ENCODE measurements at regions not wholly inside any gene's neighbourhood (a gene's known extent, or its start where the extent isn't known, plus 50 kb on each side); places are given as distances from the start of the nearest gene placed in this dataset.

- H3K4me3 ChIP-seq (replicated peaks in 1 of 2; ENCODE audit: low read depth in 1 of 2, low read length in 2 of 2) = no peak overlapping the region
- TF ChIP-seq ATF3 (IDR thresholded peaks at IDR 0.05) = no peak
- no peak for TF ChIP-seq EZH2phosphoT487 (IDR thresholded peaks at IDR 0.05; ENCODE audit: borderline replicate concordance)
- TF ChIP-seq JUND (IDR thresholded peaks at IDR 0.05) = no peak
- TF ChIP-seq CEBPB (IDR thresholded peaks at IDR 0.05; ENCODE audit: low read depth) = no peak
- TF ChIP-seq ZNF274 (IDR thresholded peaks at IDR 0.05; ENCODE audit: low read depth, low read length) = no peak
- no peak for TF ChIP-seq REST (IDR thresholded peaks at IDR 0.05; ENCODE audit: low read depth)
- TF ChIP-seq RAD21 (IDR thresholded peaks at IDR 0.05; ENCODE audit: low read depth) = no peak
- no peak for TF ChIP-seq ZFX (IDR thresholded peaks at IDR 0.05)
- TF ChIP-seq CBX3 (IDR thresholded peaks at IDR 0.05; ENCODE audit: low read depth) = no peak
- TF ChIP-seq ELF1 (IDR thresholded peaks at IDR 0.05; ENCODE audit: borderline replicate concordance, low read depth) = no peak
- TF ChIP-seq YY1 (IDR thresholded peaks at IDR 0.05; ENCODE audit: extremely low read depth, insufficient replicate concordance, low read depth, low read length) = no peak
- no peak for TF ChIP-seq MAX (IDR thresholded peaks at IDR 0.05)
- TF ChIP-seq EGR1 (IDR thresholded peaks at IDR 0.05; ENCODE audit: low read depth) = no peak
- TF ChIP-seq TCF7L2 (IDR thresholded peaks at IDR 0.05; ENCODE audit: borderline replicate concordance, extremely low read depth, insufficient read depth, insufficient read length) = no peak
- no peak for TF ChIP-seq ZBTB33 (IDR thresholded peaks at IDR 0.05; ENCODE audit: extremely low read depth, insufficient replicate concordance, low read length)
- no peaks in the 10 kb centered on the region for H3K4me1 ChIP-seq (ENCODE audit: control insufficient read depth in 1 of 2, insufficient read depth in 2 of 2, low read length in 2 of 2)
- H3K9me3 ChIP-seq (ENCODE audit: control insufficient read depth in 1 of 2, insufficient read depth in 1 of 2, low read depth in 1 of 2, low read length in 2 of 2) = no peaks in the 10 kb centered on the region
- no peaks in the 10 kb centered on the region for H3K27me3 ChIP-seq (ENCODE audit: insufficient read depth, low read length)
- intact Hi-C loops (cut with micrococcal nuclease) = no loop called here
- ChIA-PET CTCF (no interaction called here), POLR2A (no interaction called here), RAD21 (ENCODE audit: low non-redundant PET in 1 of 2, low total read pairs in 2 of 2, uncharacterized antibody in 2 of 2, unreplicated experiment in 2 of 2) (no interaction called here)
- H3K79me2 ChIP-seq (ENCODE audit: insufficient read depth, low read length) = no peaks in the 10 kb centered on the region
- DNase-seq (ENCODE audit: low read depth, low spot score) = no peak
- H3K27ac ChIP-seq (ENCODE audit: low read depth, low read length) = no peak overlapping the region
- no peaks in the 10 kb centered on the region for H3K36me3 ChIP-seq (ENCODE audit: control insufficient read depth in 1 of 2, insufficient read depth in 2 of 2, low read length in 2 of 2)
- H3K4me2 ChIP-seq (ENCODE audit: low read length) = no peak overlapping the region
- no peak overlapping the region for H2AFZ ChIP-seq (ENCODE audit: low read depth, low read length, poor library complexity, severe bottlenecking)
- no peak for ATAC-seq
- BruUV-seq (replicated peaks) = no TSS peak
- H3K9ac ChIP-seq (ENCODE audit: low read length) = no peak overlapping the region
- no peaks in the 10 kb centered on the region; the same call in 1 of the 2 replicates for H4K20me1 ChIP-seq (ENCODE audit: insufficient read depth)
- H3K9me2 ChIP-seq (ENCODE audit: insufficient read depth) = no peaks in the 10 kb centered on the region
Observed at GRCh38 chr9:104319198-104319597, 184.9 kb upstream of the OR13F1 start.

All from HCT116 (cell line).